DMS153 treated with DMSO at 0.1 percent for 48 hours (cell line): ENCODE measurements at regions not wholly inside any gene's neighbourhood (a gene's known extent, or its start where the extent isn't known, plus 50 kb on each side); places are given as distances from the start of the nearest gene placed in this dataset.
"Not testable (repeated sequence)": the region's sequence is repeated elsewhere in the genome, so short reads cannot be mapped to it uniquely, and the experiment has no call there.

Experiments used
- DNase-seq: peaks from one replicate; lab custom pipeline; 2025; ENCODE audit not compliant: unreplicated experiment; lab: John Stamatoyannopoulos, UW

DNA sequence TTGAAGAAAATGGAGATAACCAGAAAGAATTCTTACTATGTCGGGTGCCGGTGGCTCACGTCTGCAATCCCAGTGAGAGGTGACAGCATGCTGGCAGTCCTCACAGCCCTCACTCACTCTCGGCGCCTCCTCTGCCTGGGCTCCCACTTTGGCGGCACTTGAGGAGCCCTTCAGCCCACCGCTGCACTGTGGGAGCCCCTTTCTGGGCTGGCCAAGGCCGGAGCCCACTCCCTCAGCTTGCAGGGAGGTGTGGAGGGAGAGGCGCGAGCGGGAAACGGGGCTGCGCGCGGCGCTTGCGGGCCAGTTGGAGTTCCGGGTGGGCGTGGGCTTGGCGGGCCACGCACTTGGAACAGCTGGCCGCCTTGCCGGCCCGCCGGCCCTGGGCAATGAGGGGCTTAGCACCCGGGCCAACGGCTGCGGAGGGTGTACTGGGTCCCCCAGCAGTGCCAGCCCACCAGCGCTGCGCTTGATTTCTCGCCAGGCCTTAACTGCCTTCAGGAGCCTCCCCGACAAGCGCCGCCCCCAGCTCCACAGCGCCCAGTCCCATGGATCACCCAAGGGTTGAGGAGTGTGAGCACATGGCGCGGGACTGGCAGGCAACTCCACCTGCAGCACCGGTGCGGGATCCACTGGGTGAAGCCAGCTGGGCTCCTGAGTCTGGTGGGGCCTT, 1672.5 kb upstream of the B3GALT2 start:
- DNase-seq = not testable (repeated sequence)

DNA sequence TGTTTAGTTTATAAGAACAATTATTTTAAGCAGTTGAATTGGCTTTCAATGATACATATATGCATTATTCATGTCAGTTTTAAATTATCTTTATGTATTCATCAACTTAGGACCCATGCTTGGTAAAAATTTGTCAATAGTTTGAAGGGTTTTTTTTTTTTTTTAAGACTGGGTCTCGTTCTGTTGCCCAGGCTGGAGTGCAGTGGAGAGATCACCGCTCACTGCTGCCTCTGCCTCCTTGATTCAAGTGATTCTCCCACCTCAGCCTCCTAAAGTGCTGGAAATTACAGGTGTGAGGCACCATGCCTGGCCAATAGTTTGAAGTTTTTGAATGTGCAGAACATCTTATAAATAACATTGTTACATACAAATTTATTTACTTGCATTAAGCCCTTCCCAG, 1671.0 kb upstream of the B3GALT2 start:
- no peak for DNase-seq

DNA sequence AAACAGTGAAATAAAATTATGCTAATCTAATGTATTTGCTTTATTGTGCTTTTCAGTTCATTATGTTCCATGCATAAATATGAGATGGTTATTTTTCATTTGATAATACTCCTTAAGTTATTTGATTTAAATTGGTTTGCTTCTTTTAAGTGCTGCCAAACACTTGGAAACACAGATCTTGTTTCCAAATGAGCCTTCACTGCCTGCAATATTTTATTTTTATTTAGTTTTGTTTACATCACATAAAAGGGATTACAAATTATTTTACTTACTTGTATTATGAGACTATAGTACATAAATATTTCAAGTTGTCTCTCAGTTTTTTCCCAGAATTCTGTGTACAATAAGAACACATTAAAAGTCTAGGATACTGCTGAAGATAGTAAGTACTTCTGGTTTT, 1662.4 kb upstream of the B3GALT2 start:
- no peak for DNase-seq

DNA sequence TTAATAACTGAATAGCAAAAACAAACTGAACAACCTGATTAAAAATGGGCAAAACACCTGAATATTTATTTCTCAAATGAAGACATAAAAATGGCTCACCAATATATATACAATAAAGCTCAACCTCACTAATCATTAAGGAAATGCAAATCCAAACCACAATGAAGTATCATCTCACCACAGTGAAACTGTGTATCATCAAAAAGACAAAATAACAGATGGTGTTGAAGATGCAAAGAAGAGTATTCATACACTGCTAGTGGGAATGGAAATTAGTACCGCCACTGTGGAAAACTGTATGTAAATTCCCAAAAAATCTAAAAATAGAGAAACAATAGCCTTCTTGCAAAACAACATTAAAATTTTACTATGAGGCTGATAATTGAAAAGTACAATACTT, 1660.1 kb upstream of the B3GALT2 start:
- no peak for DNase-seq

DNA sequence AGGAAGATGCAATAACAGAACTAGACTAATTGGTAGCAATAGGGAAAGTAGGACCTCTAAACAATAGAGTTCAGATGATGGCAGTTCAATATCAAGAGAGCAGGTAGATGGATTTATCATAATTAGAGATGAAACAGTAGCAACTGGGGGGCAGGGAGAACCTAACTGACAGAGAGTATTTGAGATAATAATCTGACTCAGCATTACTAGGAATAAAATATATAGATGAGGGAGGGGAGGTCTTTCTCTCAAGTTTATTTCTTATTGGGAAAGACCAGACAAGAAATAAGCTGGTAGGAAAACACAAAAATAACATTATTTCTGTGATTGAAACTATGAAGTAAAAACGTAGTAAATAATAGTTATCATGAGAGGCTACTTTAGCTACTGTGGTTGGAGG, 1656.7 kb upstream of the B3GALT2 start:
- no peak for DNase-seq

DNA sequence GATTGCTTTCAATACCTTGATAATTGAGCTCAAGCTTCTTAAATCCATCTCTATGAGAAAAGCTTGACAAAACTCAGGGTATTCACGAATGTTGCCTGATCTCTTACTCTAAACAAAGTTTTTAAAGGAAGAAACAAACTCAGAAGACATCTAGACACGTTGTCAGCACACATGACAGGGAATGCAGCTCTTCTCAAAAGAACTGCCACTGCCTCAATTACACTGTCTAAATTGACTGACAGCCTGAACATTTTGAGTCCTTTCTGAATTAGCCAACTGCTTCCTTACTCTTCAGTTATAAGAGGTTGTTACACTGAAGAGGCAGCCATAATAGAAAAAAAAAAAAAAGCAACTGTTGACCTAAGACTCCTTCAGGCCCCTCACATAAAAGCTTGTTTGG, 1646.7 kb upstream of the B3GALT2 start:
- no peak for DNase-seq

DNA sequence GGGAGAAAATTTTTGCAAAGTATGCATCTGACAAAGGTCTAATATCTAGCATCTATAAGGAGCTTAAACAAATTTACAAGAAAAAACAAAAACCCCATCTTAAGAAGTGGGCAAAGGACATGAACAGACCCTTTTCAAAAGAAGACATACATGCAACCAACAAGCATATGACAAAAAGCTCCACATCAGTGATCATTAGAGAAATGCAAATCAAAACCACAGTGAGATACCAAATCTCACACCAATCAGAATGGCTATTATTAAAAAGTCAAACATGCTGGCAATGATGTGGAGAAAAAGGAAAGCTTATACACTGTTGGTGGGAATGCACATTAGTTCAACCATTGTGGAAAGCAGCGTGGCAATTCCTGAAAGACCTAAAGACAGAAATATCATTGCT, 1645.2 kb upstream of the B3GALT2 start:
- not testable (repeated sequence) for DNase-seq

DNA sequence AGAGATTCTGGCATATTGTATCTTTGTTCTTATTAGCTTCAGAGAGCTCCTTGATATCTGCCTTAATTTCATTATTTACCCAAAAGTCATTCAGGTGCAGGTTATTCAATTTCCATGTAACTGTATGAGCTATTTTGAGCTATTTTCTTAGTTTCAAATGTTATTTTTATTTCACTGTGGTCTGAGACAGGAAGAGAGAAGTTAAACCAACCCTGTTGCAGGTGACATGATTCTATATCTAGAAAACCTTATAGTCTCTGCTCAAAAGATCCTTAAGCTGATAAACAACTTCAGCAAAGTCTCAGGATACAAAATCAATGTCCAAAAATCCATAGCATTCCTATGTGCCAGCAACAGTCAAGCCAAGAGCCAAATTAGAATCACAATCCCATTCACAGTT, 1644.0 kb upstream of the B3GALT2 start:
- DNase-seq = no peak

DNA sequence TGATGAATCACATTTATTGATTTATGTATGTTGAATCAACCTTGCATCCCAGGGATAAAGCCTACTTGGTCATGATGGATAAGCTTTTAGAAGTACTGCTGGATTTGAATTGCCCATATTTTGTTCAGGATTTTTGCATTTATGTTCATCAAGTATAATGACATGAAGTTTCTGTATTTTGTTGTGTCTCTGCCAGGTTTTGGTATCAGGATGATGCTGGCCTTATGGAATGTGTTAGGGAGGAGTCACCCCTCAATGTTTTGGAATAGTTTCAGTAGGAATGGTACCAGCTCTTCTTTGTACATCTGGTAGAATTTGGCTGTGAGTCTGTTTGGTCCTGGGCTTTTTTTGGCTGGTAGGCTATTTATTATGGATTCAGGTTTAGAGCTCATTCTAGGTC, 1643.1 kb upstream of the B3GALT2 start:
- no peak for DNase-seq

DNA sequence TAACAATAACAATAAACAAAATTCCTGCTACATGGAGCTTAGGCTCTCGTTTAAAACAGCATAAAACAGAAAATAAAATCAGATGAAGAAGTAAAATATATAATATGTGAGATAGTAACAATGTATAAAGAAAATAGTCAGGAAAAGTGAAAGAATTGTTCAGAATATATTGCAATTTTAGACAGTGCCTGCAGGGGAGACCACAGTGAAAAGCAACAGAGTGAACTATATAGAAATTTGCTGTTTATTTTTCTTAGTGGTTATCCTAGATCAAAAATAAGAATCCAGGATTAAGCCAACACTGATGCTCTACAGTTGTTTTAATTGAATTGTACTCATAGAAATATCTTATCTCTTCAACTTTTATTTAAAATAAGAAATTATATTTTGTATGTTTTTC, 1639.0 kb upstream of the B3GALT2 start:
- no peak for DNase-seq

DNA sequence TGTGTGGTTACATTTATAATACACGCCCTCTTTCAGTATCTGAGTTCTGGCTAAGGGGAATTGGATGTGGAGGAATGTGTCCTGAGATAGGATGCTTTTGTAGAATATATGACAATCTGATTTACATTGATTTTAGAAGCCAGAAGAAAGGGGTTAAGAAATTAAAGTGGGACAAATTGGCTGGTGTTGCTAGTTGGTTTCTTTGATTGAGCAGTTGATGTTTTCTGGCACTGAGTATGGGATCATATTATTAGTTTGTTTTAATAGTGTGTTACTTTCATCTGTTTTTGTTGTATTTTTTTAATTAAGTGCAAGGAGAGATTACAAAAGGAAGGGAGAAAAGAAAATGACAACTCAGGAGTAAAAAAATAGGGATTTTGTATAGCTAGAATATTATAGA, 1634.7 kb upstream of the B3GALT2 start:
- no peak for DNase-seq

DNA sequence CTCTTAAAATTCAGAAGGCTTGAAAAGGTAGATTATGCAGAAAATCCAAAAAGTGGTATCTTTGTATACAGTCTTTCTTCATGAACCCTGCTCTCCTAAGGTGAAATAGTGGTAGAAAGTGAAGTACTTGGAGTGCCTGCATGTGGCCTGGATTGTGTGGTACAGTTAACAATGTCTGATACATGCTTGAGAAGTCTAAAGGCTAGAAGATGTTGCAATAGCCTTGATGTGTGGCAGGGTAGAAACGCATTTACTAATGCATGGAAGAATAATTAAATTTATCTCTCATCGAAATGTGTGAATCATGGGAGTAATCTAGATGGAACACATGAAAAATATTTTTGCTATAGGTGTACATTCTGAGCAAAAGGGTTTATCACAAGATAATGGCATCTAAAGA, 1632.3 kb upstream of the B3GALT2 start:
- no peak for DNase-seq

DNA sequence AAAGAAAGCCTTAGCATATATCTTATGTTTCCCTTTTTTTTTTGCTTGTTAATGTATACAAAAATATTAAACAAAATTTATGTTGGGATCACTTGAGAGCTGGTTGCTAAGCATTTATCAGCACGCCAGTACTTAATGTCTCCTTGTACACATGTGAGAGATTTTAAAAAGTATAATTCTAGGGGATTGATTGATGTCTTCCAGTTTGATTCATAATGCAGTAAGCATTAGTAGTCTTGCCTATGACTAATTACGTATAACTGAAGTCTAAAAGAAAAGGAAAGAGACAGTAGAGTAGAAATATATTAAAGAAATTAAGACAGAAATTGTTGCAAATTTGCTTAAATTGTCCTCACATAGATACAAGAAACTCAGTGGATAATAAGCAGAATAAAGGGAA, 1630.4 kb upstream of the B3GALT2 start:
- DNase-seq = no peak

DNA sequence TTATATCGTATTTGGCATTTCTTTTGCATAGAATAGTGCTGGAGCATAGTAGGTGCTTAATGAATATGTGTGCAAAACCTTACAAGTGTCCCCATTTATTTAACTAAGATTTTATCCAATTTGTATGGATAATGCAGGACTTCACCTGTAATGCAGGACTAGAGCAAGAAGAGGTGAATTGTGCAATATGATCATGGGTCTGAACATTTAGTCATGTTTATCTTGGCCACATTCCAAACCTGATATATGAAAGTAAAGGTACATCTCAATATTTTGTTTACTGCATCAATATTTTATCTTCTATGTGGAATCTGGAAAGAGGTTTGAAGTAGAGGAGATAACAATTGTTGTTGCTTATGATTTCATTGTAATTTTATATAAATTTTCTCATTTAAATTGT, 1626.7 kb upstream of the B3GALT2 start:
- peak; percentile 22 for DNase-seq

DNA sequence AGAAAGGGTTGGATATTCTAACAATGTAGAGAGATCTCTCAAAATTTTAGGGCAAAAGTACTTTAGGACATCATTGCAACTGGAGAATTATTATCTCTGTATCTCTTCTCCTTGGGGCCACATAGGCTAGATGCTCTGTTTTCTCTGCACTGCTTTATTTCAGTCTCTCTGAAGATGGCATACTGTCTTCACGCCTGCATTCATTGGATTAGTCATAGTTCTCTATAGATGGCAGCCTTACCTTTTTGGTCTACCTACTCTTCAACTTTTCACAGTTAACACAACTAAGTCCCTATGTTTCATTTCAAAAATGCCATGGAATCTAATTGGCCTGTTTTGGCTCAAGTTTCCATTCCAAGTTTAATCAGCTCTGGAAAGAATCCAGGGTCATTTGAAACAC, 1623.3 kb upstream of the B3GALT2 start:
- no peak for DNase-seq

DNA sequence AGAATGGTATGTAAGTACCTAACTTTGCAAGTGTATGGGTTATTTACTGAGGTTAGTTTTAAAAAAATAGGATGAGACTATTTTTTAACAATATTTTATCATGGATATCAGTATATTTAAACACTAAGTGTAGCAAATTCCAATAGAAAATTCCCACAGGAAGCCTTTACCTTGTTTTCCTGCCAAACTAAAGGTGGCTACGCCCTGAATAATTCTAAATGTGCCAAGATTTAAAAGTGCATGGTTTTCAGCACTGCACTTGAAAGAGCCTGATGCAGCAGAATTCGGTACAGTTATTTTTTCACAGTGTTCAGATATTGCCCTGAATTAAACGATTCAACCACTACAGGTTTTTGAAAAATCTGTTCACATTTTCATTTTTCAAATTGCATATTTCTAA, 1622.8 kb upstream of the B3GALT2 start:
- DNase-seq = no peak

DNA sequence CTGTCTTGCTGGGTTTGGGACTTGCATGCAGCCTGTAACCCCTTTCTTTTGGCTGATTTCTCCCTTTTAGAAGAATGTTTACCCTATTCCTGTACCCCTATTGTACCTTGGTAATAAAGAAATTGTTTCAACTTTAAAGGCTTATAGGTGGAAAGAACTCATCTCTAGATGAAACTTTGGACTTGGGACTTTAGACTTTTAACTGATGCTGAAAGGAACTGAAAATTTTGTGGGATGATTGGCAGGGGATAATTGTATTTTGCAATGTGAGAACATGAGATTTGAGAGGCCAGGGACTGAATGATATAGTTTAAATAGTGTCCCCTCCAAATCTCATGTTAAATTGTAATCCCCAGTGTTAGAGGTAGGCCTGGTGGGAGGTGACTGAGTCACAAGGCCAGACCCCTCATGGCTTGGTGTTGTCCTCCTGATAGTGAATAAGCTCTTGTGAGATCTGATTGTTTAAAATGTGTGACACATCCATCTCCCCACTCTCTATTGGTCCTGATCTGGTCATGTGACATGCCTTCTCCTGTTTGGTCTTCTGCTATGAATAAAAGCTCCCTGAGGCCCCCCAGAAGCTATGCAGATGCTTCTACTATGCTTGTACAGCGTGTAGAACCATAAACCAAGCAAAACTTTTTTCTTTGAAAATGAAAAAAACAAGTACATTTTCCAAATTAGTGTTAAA, 1621.3 kb upstream of the B3GALT2 start:
- no peak for DNase-seq

DNA sequence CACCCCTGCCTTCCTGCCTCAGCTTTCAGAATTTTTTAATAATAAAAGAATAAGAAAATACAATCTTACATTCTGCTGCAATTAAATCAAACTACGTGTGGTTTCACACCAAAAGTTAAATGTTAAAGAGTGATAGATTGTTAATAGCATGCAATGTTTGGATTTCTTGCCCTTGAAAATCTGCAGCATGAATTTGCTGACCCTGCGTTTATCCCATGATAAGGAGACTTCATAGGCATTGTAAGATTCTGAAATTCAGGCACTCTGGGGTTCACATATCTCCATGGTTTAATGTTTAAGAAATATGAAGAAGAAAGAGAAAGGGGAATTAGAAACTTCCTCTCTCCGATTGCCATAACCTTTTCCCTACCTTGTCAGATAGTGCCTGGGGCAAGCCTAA, 1616.2 kb upstream of the B3GALT2 start:
- no peak for DNase-seq

DNA sequence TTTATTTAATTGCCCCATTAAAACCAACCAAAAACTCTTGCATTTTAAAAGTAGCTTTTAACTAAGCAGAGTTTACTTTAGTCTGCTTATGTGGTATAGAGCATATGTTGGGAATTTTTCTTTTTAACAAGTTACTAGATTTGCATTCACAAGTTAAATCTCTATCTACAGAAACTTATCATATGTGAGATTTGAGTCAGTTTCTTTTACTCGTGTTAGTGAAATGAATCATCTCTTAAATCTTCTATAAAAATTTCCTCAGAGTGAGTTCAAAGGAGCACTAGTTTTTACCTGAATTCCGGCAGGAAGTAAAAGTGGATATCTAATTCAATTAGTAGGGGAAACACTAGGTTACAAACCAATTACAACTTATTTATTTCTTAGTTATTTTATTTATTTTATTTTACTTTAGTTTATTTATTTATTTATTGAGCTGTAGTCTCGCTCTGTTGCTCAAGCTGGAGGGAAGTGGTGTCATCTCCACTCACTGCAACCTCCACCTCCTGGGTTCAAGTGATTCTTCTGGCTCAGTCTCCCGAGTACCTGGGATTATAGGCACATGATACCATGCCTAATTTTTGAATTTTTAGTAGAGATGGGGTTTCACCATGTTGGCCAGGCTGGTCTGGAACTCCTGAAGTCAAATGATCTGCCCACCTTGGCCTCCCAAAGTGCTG, 1609.6 kb upstream of the B3GALT2 start:
- DNase-seq = no peak

DNA sequence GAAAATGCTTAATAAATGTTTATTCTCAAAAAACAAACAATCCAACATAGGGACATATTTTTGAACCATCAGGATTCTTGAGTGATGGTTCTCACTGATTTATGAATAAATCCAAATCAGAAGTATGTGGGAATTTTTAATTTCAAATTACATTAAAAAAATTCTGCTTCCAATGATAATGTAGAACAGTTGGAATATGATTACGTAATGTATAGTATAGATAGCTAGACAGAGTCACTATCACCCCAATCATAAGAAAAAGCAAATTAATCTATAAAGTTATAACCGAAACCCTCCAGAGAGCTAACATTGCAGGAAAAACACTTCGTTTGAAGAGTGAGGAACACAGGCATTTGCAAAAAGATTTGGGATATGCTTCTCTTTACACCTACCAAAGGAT, 1600.6 kb upstream of the B3GALT2 start:
- no peak for DNase-seq

DNA sequence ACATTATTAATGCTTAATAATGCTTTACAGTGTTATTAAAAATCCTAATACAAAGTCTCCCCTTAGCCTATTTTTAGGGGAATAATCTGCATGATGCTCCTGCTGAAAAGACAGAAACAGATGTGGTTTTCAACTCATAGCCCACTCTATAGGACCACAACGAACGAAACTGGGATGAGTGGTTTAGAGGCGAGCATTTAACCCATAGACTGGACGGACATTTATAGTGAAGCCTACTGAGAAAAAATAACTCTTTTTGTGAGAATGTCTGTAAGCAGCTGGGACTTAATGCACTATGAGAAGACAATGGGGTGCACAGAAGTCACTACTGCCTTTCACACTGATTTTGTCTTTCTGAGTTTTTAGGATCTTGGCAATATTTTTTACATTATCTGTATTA, 1599.6 kb upstream of the B3GALT2 start:
- DNase-seq = no peak

DNA sequence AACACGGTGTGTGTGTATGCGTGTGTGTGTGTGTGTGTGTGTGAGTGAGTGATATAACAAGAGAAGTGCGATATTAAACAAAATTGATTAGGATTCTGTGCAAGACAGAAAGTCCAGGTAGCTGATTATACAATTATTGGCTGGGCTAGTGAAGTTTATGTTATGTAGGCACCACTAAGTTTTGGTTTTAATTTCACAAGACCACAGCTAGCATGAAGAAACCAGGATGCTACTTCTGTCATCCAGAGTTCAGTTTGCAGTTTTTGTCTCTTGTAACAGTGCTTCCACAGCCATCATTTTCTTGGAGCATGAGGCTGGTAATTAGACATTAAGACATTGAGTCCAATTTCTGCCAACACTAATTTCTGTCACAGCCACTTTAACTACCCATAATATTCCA, 1590.2 kb upstream of the B3GALT2 start:
- no peak for DNase-seq

DNA sequence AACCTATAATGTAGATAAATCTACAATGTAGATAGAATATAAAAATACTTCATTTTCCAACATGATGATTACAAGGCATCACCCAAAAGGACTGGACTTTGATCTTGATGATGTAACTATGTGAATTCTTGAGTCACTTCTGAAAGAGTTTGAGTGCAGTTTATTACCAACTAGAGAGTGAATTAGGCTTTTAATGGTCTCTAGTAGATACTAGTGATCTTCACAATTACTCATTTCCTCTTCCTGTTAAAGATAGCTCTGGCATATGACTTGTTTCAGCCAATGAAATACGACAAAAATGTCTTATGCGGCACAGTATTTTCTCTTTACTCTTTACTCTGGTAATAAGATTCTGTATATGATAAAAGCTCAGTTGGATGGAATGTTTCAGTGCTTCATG, 1588.1 kb upstream of the B3GALT2 start:
- DNase-seq = no peak
